ENCODE measurements at regions not wholly inside any gene's neighbourhood (a gene's known extent, or its start where the extent isn't known, plus 50 kb on each side); places are given as distances from the start of the nearest gene placed in this dataset.

- ATAC-seq (ENCODE audit: low FRiP score) (no peak), DNase-seq (ENCODE audit: low spot score) (no peak)
- TF ChIP-seq CTCF (IDR thresholded peaks at IDR 0.05), result no peak
Measured at GRCh38 chr21:29396951-29397455, 98.3 kb downstream of the BACH1 start.

GRCh38 chr21:29403301-29403700, 104.6 kb downstream of the BACH1 start:
- no peak for ATAC-seq (ENCODE audit: low FRiP score)
- TF ChIP-seq CTCF (IDR thresholded peaks at IDR 0.05), result no peak
- no peak for DNase-seq (ENCODE audit: low spot score)

- no peak for TF ChIP-seq CTCF (IDR thresholded peaks at IDR 0.05)
- no peak for DNase-seq (ENCODE audit: low spot score)
- peak; percentile 44 for ATAC-seq (ENCODE audit: low FRiP score)
Measured at GRCh38 chr21:29403922-29404538, 105.3 kb downstream of the BACH1 start.

GRCh38 chr21:29405503-29406122, 106.9 kb downstream of the BACH1 start:
- no peak for ATAC-seq (ENCODE audit: low FRiP score)
- TF ChIP-seq CTCF (IDR thresholded peaks at IDR 0.05), result no peak
- no peak for DNase-seq (ENCODE audit: low spot score)

GRCh38 chr21:29406385-29406784, 107.7 kb downstream of the BACH1 start:
- no peak for TF ChIP-seq CTCF (IDR thresholded peaks at IDR 0.05)
- no peak for ATAC-seq (ENCODE audit: low FRiP score)
- no peak for DNase-seq (ENCODE audit: low spot score)

- ATAC-seq (ENCODE audit: low FRiP score), result no peak
- DNase-seq (ENCODE audit: low spot score), result no peak
- no peak for TF ChIP-seq CTCF (IDR thresholded peaks at IDR 0.05)
Measured at GRCh38 chr21:29407571-29407970, 108.8 kb downstream of the BACH1 start.

GRCh38 chr21:29413683-29414082, 115.0 kb downstream of the BACH1 start:
- TF ChIP-seq CTCF (IDR thresholded peaks at IDR 0.05), result no peak
- DNase-seq (ENCODE audit: low spot score) (no peak), ATAC-seq (ENCODE audit: low FRiP score) (no peak)
